ENCODE measurements at regions not wholly inside any gene's neighbourhood (a gene's known extent, or its start where the extent isn't known, plus 50 kb on each side); places are given as distances from the start of the nearest gene placed in this dataset.

DNA sequence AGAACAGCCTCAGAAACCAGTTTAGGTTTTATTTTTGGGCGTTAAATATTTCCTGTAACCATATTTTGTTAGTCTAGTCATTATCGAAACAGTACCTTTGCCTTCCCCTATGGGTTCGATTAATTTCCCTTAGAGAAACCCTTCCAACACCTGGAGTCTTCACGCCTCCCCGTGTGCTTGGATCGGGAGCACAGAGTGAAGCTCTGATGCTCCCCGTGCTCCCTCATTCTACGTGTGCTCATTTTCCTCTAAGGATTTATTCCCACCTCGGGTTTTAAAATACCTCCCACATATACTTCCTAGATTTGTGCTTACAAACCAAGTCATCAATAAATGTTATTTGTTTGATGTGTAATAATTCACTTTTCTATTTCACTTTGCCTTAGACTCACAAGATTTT lies 142.4 kb downstream of the TTLL2 start:
- no peaks in the 10 kb centered on the region; the same call in 1 of the 2 replicates for H3K9me3 ChIP-seq (replicated peaks; ENCODE audit: control insufficient read depth, insufficient read depth, low read depth, low read length)
- POLR2A ChIA-PET: no interaction called here

More for the DNA sequence above, 142.4 kb downstream of the TTLL2 start:
- CTCF ChIA-PET (ENCODE audit: low intra/inter-chr PET ratio): no interaction called here
- no peaks in the 10 kb centered on the region for H3K36me3 ChIP-seq (ENCODE audit: control insufficient read depth, insufficient read depth, low read length)
- H3K9me1 ChIP-seq (ENCODE audit: control insufficient read depth, insufficient read depth, low read length): no peaks in the 10 kb centered on the region
- H3K9ac ChIP-seq (ENCODE audit: insufficient read depth in 1 of 2, low read depth in 2 of 2, low read length in 2 of 2): no peak overlapping the region
- in situ Hi-C loops (cut with MboI): no loop called here
- peaks cover 25 to 41% of the 10 kb centered on the region in 2 experiments for H3K27me3 ChIP-seq (ENCODE audit: control insufficient read depth in 2 of 2, insufficient read depth in 2 of 2, low read length in 2 of 2)
- H2AFZ ChIP-seq (ENCODE audit: low read depth, low read length): no peak overlapping the region; the same call in 1 of the 2 replicates
- H3K27ac ChIP-seq (ENCODE audit: extremely low read depth, low read depth, low read length): no peak overlapping the region
- TF ChIP-seq ZNF263 (CRISPR knock-in tag; IDR thresholded peaks at IDR 0.05; ENCODE audit: borderline replicate concordance): peak; percentile 86
- TF ChIP-seq, protein P1, sequence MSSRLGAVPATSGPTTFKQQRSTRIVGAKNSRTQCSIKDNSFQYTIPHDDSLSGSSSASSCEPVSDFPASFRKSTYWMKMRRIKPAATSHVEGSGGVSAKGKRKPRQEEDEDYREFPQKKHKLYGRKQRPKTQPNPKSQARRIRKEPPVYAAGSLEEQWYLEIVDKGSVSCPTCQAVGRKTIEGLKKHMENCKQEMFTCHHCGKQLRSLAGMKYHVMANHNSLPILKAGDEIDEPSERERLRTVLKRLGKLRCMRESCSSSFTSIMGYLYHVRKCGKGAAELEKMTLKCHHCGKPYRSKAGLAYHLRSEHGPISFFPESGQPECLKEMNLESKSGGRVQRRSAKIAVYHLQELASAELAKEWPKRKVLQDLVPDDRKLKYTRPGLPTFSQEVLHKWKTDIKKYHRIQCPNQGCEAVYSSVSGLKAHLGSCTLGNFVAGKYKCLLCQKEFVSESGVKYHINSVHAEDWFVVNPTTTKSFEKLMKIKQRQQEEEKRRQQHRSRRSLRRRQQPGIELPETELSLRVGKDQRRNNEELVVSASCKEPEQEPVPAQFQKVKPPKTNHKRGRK (tag; IDR thresholded peaks at IDR 0.05): peak; percentile 53; the same call in 1 of the 2 replicates
- TF ChIP-seq, protein P2, sequence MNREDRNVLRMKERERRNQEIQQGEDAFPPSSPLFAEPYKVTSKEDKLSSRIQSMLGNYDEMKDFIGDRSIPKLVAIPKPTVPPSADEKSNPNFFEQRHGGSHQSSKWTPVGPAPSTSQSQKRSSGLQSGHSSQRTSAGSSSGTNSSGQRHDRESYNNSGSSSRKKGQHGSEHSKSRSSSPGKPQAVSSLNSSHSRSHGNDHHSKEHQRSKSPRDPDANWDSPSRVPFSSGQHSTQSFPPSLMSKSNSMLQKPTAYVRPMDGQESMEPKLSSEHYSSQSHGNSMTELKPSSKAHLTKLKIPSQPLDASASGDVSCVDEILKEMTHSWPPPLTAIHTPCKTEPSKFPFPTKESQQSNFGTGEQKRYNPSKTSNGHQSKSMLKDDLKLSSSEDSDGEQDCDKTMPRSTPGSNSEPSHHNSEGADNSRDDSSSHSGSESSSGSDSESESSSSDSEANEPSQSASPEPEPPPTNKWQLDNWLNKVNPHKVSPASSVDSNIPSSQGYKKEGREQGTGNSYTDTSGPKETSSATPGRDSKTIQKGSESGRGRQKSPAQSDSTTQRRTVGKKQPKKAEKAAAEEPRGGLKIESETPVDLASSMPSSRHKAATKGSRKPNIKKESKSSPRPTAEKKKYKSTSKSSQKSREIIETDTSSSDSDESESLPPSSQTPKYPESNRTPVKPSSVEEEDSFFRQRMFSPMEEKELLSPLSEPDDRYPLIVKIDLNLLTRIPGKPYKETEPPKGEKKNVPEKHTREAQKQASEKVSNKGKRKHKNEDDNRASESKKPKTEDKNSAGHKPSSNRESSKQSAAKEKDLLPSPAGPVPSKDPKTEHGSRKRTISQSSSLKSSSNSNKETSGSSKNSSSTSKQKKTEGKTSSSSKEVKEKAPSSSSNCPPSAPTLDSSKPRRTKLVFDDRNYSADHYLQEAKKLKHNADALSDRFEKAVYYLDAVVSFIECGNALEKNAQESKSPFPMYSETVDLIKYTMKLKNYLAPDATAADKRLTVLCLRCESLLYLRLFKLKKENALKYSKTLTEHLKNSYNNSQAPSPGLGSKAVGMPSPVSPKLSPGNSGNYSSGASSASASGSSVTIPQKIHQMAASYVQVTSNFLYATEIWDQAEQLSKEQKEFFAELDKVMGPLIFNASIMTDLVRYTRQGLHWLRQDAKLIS (CRISPR knock-in tag; IDR thresholded peaks at IDR 0.05): no peak
- H3K4me1 ChIP-seq (replicated peaks in 1 of 2; ENCODE audit: control insufficient read depth in 2 of 2, insufficient read depth in 2 of 2, low read length in 2 of 2): peaks cover 0 to 5% of the 10 kb centered on the region in 2 experiments; a peak in 2 of 5 replicates
- intact Hi-C loops (cut with micrococcal nuclease): no loop called here
- no peaks in the 10 kb centered on the region for H4K20me1 ChIP-seq (replicated peaks; ENCODE audit: control insufficient read depth, insufficient read depth, low read length)
- no peaks in the 10 kb centered on the region for H3K79me2 ChIP-seq (ENCODE audit: control insufficient read depth, insufficient read depth, low read length)
- BruUV-seq (replicated peaks): no TSS peak
- 3% methylated on average over 9 of the region's 9 CpGs for WGBS (ENCODE audit: insufficient coverage, low coverage, missing lambda C conversion rate)
- DNase-seq (ENCODE audit: extremely low read depth in 1 of 4, low spot score in 3 of 4) (no peak), ATAC-seq (no peak), FAIRE-seq (no peak)
- H3K4me3 ChIP-seq: no peak overlapping the region
- no peak overlapping the region for H3K4me2 ChIP-seq (ENCODE audit: insufficient read depth, low read length)
